ENCODE measurements at regions not wholly inside any gene's neighbourhood (a gene's known extent, or its start where the extent isn't known, plus 50 kb on each side); places are given as distances from the start of the nearest gene placed in this dataset.

DNA sequence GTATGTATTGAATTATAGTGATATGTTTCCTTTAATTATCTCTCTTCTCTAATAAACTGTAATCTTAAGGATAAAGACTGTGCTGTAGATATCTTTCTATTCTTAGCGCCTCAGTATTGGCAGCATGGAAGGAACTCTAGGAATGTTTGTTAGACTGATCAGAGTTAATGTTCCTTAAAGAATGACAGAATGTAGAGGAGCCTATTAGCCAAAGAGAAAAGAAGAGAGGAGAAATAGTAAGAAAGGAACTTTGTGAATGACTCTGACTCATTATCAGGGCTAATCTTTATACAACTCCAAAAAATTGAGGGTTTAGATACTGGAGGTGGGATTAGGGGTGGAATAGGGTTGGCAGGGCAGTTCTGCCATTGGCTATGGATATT is 59.0 kb upstream of the NUDT12 start:
- no peak for DNase-seq (ENCODE audit: low read depth)

- DNase-seq (ENCODE audit: low read depth), result no peak
These were observed 58.4 kb upstream of the NUDT12 start for GRCh38 chr5:103620851-103621547.

- DNase-seq (ENCODE audit: low read depth), result no peak
These were observed 55.3 kb upstream of the NUDT12 start for GRCh38 chr5:103617913-103618312.

GRCh38 chr5:103617090-103617489 is 54.5 kb upstream of the NUDT12 start:
- DNase-seq (ENCODE audit: low read depth), result no peak

DNA sequence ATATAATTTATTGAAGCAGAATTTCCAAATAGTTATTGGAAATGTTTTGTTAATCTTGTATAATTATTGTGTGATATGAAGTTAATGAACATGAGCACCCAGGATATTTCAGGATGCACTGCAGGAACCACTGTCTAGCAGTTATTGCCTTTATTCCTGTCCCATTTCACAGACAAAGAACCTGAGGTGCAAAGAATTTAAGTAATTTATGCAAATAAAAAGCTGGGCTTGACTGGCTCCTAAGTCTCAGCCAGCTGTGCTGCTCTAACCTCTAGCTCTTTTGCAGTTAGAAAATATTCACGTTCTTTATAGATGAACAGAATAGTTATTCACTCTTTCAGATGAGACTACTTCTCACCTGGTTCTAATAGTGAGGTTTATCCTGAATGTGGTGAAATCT is 50.0 kb upstream of the NUDT12 start:
- DNase-seq (ENCODE audit: low read depth), result no peak
